Astrocyte of the cerebellum (primary cell): ENCODE measurements at regions not wholly inside any gene's neighbourhood (a gene's known extent, or its start where the extent isn't known, plus 50 kb on each side); places are given as distances from the start of the nearest gene placed in this dataset.

Experiments used
- DNase-seq: peaks from one replicate; pipeline ENCODE4 v3.0.0-alpha.2; 2011; ENCODE audit warnings: low read depth
- H3K4me3 ChIP-seq: 2 replicates; pipeline ENCODE4 v1.5.1; 2011; ENCODE audit warnings: mild to moderate bottlenecking, low read depth, low read length, moderate library complexity
- CTCF ChIP-seq: IDR thresholded peaks from 2 replicates; pipeline ENCODE4 v1.5.1; 2012; ENCODE audit warnings: low read length, low read depth, moderate library complexity, mild to moderate bottlenecking; ENCODE audit errors: missing control alignments
- in situ Hi-C: cut with HindIII; loops from 2 replicates; pipeline ENCODE4 v1.10.0; 2017; ENCODE audit warnings: low sequenced_read_pairs

- TF ChIP-seq CTCF, result no peak
- in situ Hi-C loops, result loop anchor here (10.0 kb wide), 1 partner anchor 66 kb away; no protein-coding TSS in a partner anchor
- H3K4me3 ChIP-seq, result peak overlapping the region; percentile 98
- no peak for DNase-seq
Measured at GRCh38 chr22:46070803-46071450, 79.4 kb upstream of the PPARA start.

GRCh38 chr22:46071451-46072109 is 78.7 kb upstream of the PPARA start:
- DNase-seq, result peak; percentile 95
- no peak for TF ChIP-seq CTCF
- peak overlapping the region; percentile 98 for H3K4me3 ChIP-seq
- in situ Hi-C loops, result loop anchor here (10.0 kb wide), 1 partner anchor 67 kb away; no protein-coding TSS in a partner anchor

- no peak for DNase-seq
- peak overlapping the region; percentile 98 for H3K4me3 ChIP-seq
- in situ Hi-C loops, result loop anchor here (10.0 kb wide), 1 partner anchor 67 kb away; no protein-coding TSS in a partner anchor
- TF ChIP-seq CTCF, result no peak
Measured at GRCh38 chr22:46072110-46072881, 78.0 kb upstream of the PPARA start.

- DNase-seq, result no peak
- peak overlapping the region; percentile 98 for H3K4me3 ChIP-seq
- no peak for TF ChIP-seq CTCF
- in situ Hi-C loops, result loop anchor here (10.0 kb wide), 1 partner anchor 68 kb away; no protein-coding TSS in a partner anchor
Measured at GRCh38 chr22:46072981-46073682, 77.2 kb upstream of the PPARA start.

- DNase-seq, result no peak
- in situ Hi-C loops, result loop anchor here (10.0 kb wide), 1 partner anchor 69 kb away; no protein-coding TSS in a partner anchor
- no peak for TF ChIP-seq CTCF
- peak overlapping the region; percentile 98 for H3K4me3 ChIP-seq
Measured at GRCh38 chr22:46073683-46074504, 76.4 kb upstream of the PPARA start.
